ENCODE measurements at regions not wholly inside any gene's neighbourhood (a gene's known extent, or its start where the extent isn't known, plus 50 kb on each side); places are given as distances from the start of the nearest gene placed in this dataset.

DNA sequence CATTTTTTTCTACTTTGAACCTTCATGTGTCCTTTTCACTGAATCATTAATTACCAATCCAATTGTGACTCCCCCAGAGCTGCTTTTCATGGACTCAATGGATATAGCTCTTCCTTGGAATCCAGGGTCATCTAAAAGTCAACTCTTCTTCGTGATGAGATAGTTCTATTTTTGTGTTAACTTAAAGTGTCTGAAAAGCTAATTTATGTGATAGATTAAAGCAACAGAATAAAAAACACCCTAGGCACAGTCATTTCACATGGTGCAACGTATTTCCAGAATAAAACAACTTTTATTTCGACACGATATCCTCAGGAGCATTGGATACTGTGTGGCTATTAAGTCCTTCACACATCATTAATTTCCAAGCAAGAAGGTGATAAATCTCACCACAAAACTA is 250.6 kb upstream of the SPHKAP start:
- TF ChIP-seq, protein P1, sequence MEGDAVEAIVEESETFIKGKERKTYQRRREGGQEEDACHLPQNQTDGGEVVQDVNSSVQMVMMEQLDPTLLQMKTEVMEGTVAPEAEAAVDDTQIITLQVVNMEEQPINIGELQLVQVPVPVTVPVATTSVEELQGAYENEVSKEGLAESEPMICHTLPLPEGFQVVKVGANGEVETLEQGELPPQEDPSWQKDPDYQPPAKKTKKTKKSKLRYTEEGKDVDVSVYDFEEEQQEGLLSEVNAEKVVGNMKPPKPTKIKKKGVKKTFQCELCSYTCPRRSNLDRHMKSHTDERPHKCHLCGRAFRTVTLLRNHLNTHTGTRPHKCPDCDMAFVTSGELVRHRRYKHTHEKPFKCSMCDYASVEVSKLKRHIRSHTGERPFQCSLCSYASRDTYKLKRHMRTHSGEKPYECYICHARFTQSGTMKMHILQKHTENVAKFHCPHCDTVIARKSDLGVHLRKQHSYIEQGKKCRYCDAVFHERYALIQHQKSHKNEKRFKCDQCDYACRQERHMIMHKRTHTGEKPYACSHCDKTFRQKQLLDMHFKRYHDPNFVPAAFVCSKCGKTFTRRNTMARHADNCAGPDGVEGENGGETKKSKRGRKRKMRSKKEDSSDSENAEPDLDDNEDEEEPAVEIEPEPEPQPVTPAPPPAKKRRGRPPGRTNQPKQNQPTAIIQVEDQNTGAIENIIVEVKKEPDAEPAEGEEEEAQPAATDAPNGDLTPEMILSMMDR (IDR thresholded peaks at IDR 0.05), result no peak
- no peak for TF ChIP-seq POLR2A (IDR thresholded peaks at IDR 0.05)

All from thyroid gland (tissue), 4 donors.